Heart right ventricle (tissue), 16 donors: ENCODE measurements at regions not wholly inside any gene's neighbourhood (a gene's known extent, or its start where the extent isn't known, plus 50 kb on each side); places are given as distances from the start of the nearest gene placed in this dataset.

Experiments used
- ATAC-seq, 8 donors: fragments of 200-7000 bp; cut with Tn5 transposase; one replicate each; pipeline ENCODE4 v1.9.1; 2020; ENCODE audit warnings: mild to moderate bottlenecking in 8 of 8, moderate library complexity in 8 of 8, moderate number of reproducible peaks in 1 of 8
- DNase-seq, 2 donors: peaks; one replicate each; pipeline ENCODE4 v3.0.0-alpha.2; 2020
- H3K27ac ChIP-seq, 10 donors: fragments of 200-600 bp; sonication (generic) in 2 of 10; one replicate each; pipeline versions ENCODE4 v1.5.0 to v1.8.0; 2020 to 2022; ENCODE audit warnings: mild to moderate bottlenecking in 3 of 10
- H3K27me3 ChIP-seq, 7 donors: fragments of 200-600 bp; one replicate each; pipeline ENCODE4 v1.8.0; 2021 to 2022; ENCODE audit warnings: mild to moderate bottlenecking in 2 of 7
- H3K36me3 ChIP-seq, 9 donors: fragments of 200-600 bp; sonication (generic) in 1 of 9; one replicate each; pipeline versions ENCODE4 v1.5.0 to v1.8.0; 2020 to 2022; ENCODE audit warnings: mild to moderate bottlenecking in 2 of 9
- H3K4me1 ChIP-seq, 9 donors: fragments of 200-600 bp; sonication (generic) in 1 of 9; one replicate each; pipeline versions ENCODE4 v1.5.0 to v1.8.0; 2020 to 2022; ENCODE audit warnings: mild to moderate bottlenecking in 4 of 9
- H3K4me3 ChIP-seq, 10 donors: fragments of 200-600 bp; sonication (generic) in 2 of 10; one replicate each; pipeline versions ENCODE4 v1.5.0 to v1.8.0; 2020 to 2022; ENCODE audit warnings: mild to moderate bottlenecking in 7 of 10, moderate library complexity in 2 of 10
- H3K9me3 ChIP-seq, 11 donors: fragments of 200-600 bp in 10 of 11; sonication (generic) in 2 of 11; one replicate each; pipeline versions ENCODE4 v1.5.0 to v1.8.0; 2013 to 2022; ENCODE audit warnings: mild to moderate bottlenecking in 2 of 11, control low read depth in 1 of 11, moderate library complexity in 1 of 11
- CTCF ChIP-seq, 9 donors: fragments of 200-600 bp; sonication (generic) in 2 of 9; IDR thresholded peaks; one replicate each; pipeline versions ENCODE4 v1.5.0 to v1.8.0; 2021 to 2022; ENCODE audit warnings: antibody characterized with exemption in 9 of 9, mild to moderate bottlenecking in 5 of 9, moderate library complexity in 1 of 9
- whole genome bisulfite sequencing, 2 donors: extraction: QIAGEN DNeasy Blood & Tissue Kit; methylation state at CpG; one replicate each; pipeline ENCODE4 v1.1.7; 2013; ENCODE audit warnings: inconsistent platforms in 1 of 2; 5-methylcytosine and 5-hydroxymethylcytosine counted together
- intact Hi-C, 10 donors: fragments of 100-400 bp; cut with DNase I; formaldehyde crosslinking; loops; one replicate each; pipeline versions ENCODE4 v1.11.1 to v1.14.2; 2022
- donor health status: Arrhythmogenic right ventricular cardiomyopathy.
- donor health status: ischemic (EF 13 %, LVEDD 7.1; RV severe dilation, severe dysfunction).
- donor health status: healthy with polysubstance abuse.
- donor health status: DM: no; HTN: yes; CAD: no.
- donor health status: DM: no; HTN: no; CAD: no.
- donor health status: ischemic (EF 25% LVEDD 6.9; RV normal size, moderate dysfunction).
- donor health status: ischemic (EF 25% LVEDD 5.7; RV mildly dilated, moderate dysfunction).
- donor health status: healthy.
- donor health status: DM: yes; HTN: yes; CAD: no.
- donor health status: Ischemic cardiomyopathy.
- donor health status: ischemic (EF 35%, LVEDD 5.7; RV mildly dilated, moderate dysfunction).
- donor health status: nonischemic (EF 11% LVEDD 7.7; RV severe dilation, severe dysfunction).
- donor health status: DM: yes; HTN: yes; CAD: no.
- donor health status: PGD.
- donor health status: ischemic (EF 29% LVEDD 5.4; RV normal size, mild dysfunction).
- donor health status: nonischemic (EF 23%, LVEDD 6.1; RV moderate dilation, normal function).

GRCh38 chr7:123366626-123367025, 166.9 kb upstream of the SLC13A1 start:
- intact Hi-C loops, result loop anchor here in 4 of 10 donors (5.0 to 10.0 kb wide), 2 partner anchors 159 to 162 kb away; no protein-coding TSS in a partner anchor
- Histone ChIP-seq H3K27me3 (no peaks in the 10 kb centered on the region), H3K4me3 (no peak overlapping the region), H3K9me3 (no peaks in the 10 kb centered on the region), H3K36me3 (no peaks in the 10 kb centered on the region), H3K4me1 (no peaks in the 10 kb centered on the region), H3K27ac (no peak overlapping the region)
- ATAC-seq, result no peak
- TF ChIP-seq CTCF (IDR thresholded peaks at IDR 0.05), result no peak
- DNase-seq, result no peak

- DNase-seq (no peak), ATAC-seq (no peak)
- 73 to 85% methylated on average over 2 of the region's 2 CpGs for WGBS, 2 donors
- Histone ChIP-seq H3K36me3 (no peaks in the 10 kb centered on the region), H3K27ac (no peak overlapping the region), H3K27me3 (no peaks in the 10 kb centered on the region), H3K4me1 (no peaks in the 10 kb centered on the region), H3K9me3 (no peaks in the 10 kb centered on the region), H3K4me3 (no peak overlapping the region)
- no peak for TF ChIP-seq CTCF (IDR thresholded peaks at IDR 0.05)
- intact Hi-C loops, result loop anchor here in 3 of 10 donors (10.0 kb wide), 1 partner anchor 156 kb away; no protein-coding TSS in a partner anchor
Measured at GRCh38 chr7:123360631-123361030, 160.9 kb upstream of the SLC13A1 start.

GRCh38 chr7:123355576-123356190, 155.9 kb upstream of the SLC13A1 start:
- Histone ChIP-seq H3K27me3 (no peaks in the 10 kb centered on the region), H3K36me3 (no peaks in the 10 kb centered on the region), H3K4me3 (no peak overlapping the region), H3K4me1 (no peaks in the 10 kb centered on the region), H3K9me3 (no peaks in the 10 kb centered on the region), H3K27ac (no peak overlapping the region)
- DNase-seq (no peak), ATAC-seq (peak in 3 of 8 donors; percentile 42 to 53 (median 47))
- WGBS, 2 donors, result 39 to 41% methylated on average over 5 of the region's 5 CpGs
- peak in 2 of 9 donors; percentile 10 to 24 for TF ChIP-seq CTCF (IDR thresholded peaks at IDR 0.05)
- intact Hi-C loops, result loop anchor here in 1 of 10 donors (5.0 kb wide), 1 partner anchor 788 kb away; no protein-coding TSS in a partner anchor

GRCh38 chr7:123352973-123353372, 153.2 kb upstream of the SLC13A1 start:
- Histone ChIP-seq H3K9me3 (no peaks in the 10 kb centered on the region), H3K4me3 (no peak overlapping the region), H3K36me3 (no peaks in the 10 kb centered on the region), H3K27ac (no peak overlapping the region), H3K4me1 (no peaks in the 10 kb centered on the region), H3K27me3 (no peaks in the 10 kb centered on the region)
- WGBS, 2 donors, result 84 to 93% methylated on average over 2 of the region's 2 CpGs
- DNase-seq (no peak), ATAC-seq (no peak)
- no peak for TF ChIP-seq CTCF (IDR thresholded peaks at IDR 0.05)
- intact Hi-C loops, result no loop called here
